HG03045 (cell line): ENCODE measurements at regions not wholly inside any gene's neighbourhood (a gene's known extent, or its start where the extent isn't known, plus 50 kb on each side); places are given as distances from the start of the nearest gene placed in this dataset.
"Not testable (repeated sequence)": the region's sequence is repeated elsewhere in the genome, so short reads cannot be mapped to it uniquely, and the experiment has no call there.

Experiments used
- ATAC-seq: cut with Tn5 transposase; IDR thresholded peaks from one replicate; pipeline ENCODE4 v1.9.1; 2021; ENCODE audit warnings: mild to moderate bottlenecking, moderate library complexity; ENCODE audit not compliant: unreplicated experiment

DNA sequence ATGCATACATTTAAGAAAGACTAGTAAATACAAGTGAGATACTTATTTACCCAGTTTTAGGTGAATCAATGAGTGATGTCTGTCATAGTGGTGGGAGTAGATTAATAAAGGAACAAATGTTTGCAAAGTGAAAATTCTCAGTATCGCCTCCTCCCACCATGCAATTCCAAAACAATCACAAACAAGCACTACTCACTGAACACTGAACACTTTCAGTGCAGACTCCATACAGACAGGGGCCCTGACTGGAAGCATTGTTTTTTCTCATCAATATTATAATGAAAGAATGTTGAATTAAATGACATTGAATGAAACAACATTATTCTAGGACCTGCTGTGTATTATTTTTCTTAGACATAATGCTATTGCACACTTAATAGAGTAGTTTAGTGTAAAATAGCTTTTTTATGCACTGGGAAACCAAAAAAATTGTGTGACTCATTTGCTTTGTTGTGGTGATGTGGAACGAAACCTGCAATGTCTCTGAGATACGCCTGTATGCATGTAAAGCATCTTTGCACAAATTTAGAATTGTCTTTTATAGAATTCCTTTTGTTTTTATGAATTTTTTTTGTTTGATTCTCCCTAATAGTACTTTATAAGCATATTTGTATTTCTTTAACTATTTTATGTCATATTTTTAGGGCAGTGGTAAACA lies 317.5 kb downstream of the UTRN start:
- ATAC-seq = no peak

DNA sequence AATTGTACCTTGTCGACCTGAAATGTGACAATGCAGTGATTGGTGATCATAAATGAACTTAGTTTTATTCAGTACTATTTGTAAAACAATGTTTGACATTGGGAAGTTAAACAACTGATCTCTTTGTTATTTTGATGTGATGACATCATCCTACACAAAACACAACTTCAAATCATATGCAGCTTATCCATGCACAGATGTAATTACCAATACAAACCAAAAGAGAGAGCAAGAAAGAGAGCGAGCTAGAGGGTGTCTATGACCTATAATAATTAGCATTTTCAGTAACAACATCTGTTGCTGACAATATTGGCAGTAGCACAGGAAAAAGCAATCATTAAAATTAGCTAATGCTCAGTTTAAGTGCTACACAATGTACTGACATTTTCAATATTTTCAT lies 320.9 kb downstream of the UTRN start:
- ATAC-seq = no peak

DNA sequence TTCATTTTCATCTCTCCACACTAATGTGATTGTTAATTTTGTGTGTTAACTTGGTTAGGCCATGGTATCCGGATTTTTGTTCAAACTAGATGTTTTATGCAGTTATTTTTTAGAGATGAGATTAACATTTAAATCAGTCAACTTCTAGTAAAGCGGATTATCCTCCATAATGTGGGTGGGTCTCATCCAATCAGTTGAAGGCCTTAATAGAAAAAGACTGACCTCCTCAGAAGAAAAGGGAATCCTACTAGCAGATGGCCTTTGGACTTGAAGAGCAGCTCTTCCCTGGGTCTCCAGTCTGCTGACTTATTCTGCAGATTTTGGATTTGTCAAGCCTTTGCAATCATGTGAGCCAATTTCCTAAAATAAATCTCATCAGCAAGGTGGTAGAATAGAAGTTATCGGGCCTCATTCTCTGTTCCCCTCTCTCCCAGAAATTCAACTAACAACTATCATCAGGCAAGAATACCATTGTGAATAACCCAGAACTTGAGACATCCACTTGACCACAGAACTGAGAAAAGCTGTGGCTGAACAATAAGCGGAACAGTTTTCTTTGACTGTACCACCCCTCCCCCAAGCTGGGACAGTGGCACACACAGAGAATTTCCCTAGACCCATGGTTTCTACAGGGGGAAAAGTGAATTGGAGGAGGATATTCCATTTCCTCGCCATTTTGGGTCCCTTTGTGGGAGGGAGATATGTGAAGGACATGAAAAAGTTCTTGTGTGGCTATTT lies 323.0 kb downstream of the UTRN start:
- no peak for ATAC-seq

DNA sequence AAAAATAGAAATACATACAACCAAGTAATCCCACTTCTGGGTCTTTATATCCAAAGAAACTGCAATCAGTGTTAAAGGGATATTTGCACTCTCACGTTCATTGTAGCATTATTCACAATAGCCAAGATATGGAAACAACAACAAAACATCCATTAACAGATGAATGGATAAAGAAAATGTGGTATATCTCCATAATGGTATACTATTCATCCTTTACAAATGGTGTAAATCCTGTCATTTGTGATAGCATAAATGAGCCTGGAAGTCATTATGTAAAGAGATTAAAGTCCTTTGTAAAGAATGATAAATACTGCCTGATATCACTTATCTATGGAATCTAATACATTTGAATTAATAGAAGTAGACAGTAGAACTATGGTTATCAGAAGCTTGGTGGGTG lies 327.7 kb downstream of the UTRN start:
- ATAC-seq = no peak

DNA sequence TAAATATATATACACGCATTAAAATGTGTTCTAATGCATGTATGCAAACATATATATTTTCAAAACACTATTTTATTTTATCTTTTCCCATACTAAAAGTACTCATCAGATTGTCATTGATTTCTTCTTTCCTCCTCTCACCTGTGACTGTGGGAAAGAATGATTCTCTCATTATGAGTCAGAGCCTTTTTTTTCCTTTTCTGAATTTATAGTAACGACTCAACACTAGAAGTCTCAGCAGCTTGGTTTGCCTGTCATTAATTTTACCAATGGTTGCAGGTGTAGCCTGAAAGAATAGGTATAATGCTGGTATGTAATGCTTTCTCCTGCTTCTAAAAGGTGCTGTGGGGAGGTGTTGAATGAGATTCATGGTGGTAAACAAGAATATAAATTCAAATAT lies 328.7 kb downstream of the UTRN start:
- no peak for ATAC-seq

DNA sequence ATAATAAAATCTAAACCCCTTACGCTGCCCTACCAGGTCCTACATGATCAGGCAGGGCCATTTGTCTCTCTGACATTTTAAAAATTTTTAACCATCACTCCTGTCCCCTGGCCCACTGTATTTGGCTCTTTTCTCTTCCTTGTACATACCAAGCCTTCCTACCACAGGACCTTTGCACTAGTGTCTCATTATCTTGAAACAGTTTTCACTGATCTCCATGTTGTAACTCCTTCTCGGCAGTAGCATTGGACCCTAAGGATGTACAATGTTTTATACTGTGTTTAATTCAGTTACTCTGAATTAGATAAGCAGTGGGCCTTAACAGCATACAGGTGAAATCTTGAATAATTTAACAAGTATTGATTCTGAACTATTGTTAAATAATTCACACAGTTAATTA lies 330.7 kb downstream of the UTRN start:
- no peak for ATAC-seq

DNA sequence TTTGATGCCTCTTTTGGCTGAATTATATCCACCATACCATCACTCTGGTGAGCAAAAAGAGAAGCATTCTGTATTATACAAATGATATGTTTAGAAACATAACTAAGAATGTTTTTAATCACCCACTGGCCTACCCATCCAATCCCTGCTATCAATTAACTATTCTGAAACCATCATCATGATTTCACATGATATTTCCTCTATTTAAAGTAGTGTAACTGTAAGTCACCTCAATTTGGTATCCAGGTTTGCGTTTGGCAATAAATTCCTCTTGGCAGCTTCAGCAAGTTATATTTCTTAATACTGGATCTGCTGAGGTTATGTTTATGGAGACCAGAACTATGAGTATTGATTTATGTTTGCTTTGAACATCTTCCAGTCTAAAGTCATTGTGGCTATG lies 332.1 kb downstream of the UTRN start:
- ATAC-seq = no peak

DNA sequence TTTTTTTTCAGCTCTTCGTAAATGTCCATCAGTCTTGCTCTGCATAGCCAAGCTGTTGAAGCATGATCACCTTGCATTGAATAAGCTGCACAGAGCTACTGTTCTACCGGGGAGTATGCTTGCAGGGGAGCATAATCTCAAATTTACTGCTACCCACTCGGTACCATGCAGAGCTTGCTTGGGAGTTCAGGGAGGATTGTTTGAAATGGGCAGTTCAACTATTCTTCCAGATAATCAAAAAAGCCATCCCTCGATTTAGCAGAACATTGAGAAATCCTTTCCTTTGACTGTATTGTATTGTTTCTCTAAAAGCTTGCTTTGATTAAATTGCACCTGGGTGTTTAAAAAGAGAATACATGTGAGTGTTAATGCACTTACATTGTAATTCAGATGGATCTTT lies 332.6 kb downstream of the UTRN start:
- no peak for ATAC-seq

DNA sequence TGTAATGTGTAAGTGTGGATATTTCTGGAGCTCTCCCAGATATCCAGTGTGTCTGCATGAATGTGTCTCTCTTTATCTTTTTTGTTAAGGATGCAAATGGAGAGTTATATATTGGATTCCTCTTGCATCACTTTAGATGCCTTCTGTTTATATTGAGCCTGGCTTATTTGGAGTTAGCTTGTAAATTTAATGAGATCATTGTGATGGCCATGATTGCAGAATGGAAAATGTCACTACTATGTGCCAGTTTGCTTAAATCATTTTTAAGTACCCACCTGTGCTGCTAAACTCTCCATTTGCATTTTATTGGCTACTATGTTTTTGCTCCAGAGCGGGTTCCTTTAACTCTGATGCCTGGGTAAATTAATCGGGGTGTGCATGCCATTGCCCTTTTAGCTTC lies 334.8 kb downstream of the UTRN start:
- no peak for ATAC-seq

DNA sequence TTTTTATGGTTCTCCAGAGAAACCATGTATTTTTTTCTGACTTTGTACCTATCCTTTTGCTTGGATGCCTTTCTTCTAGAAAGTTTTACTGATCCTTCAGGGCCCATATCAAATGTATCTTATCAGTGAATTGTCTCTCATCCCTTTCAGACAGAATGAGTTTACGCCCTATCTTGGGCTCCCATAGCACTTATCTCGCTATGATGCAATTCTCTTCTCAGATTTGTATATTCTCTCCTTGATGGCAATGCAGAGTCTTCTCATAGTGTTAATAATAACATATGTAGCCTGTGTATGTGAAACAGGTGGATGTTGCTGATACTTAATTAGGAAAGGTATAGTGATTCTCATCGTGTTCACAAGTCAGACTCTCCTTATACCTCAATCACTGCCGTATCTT lies 336.2 kb downstream of the UTRN start:
- no peak for ATAC-seq

DNA sequence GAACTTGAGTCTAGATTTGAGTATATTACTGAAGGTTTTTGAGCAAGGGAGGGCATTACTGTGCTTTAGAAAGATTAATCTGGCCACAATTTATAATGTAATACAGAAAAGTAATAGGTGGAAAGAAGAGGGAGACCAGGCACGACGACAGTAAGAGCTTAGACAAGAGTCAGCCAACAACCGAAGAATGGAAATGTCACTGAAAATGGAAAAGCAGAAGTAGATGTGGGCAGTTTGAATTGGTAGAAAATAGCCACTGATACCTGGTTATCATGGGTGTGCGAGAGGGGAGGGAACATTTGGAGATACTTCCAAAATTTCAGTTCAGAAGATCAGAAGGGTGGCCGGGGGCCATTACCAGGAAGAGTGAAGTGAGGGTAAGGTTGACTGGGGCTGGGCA lies 339.1 kb downstream of the UTRN start:
- no peak for ATAC-seq

DNA sequence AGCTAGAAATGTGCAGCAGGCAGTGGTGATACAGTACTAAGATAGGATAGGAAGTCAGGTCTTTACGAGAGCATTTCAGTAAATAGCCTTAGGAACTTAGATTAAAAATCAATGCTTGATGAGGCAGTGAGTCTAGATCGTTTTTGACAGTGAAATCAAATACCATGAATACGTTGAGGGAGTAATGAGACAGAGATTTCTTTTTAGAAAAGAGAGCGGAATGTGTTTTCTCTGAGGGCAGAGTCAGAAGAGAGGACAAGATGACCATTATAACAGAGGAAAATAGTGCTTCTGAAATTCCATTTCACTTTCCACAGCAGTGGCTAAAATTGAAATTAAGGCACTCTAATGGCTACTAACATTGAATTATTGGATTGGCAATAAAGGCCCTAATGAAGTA lies 339.6 kb downstream of the UTRN start:
- ATAC-seq = no peak

DNA sequence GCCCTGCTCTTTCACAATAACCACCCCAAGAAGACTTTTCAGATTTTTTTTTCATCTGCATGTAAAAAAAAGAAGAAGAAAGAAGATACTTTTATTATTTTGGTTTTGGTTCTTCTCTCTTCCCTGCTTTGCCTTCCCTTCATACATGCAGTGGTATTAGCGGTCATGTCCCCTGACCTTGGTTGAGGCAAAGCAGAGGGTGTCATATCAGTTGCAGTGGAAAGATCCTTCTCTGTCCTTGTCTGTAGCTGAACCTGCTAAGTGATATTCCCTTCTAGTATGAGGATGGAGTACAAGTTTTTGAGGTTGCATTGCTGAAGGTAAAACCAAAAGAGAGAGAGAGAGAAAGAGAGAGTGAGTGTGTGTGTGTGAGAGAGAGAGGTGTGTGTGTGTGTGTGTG lies 345.7 kb downstream of the UTRN start:
- no peak for ATAC-seq

DNA sequence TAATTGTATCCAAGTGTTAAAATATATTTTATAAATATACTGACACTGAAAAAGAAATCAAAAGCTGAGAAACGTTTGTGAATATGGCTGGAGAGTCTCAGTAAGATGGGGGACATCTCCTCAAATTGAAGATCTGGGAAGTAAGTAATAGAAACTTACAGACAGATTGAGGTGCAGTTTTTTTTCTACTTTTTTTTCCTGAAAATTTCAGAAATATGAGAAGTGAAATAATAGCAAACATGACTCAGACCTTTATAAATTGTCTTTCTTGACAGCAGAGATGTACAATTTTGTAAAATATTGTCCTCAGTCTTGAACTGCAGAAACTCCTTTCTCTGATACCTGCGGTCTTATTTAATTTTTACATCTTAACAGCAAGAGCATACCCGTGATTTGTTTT lies 347.1 kb downstream of the UTRN start:
- ATAC-seq = no peak

DNA sequence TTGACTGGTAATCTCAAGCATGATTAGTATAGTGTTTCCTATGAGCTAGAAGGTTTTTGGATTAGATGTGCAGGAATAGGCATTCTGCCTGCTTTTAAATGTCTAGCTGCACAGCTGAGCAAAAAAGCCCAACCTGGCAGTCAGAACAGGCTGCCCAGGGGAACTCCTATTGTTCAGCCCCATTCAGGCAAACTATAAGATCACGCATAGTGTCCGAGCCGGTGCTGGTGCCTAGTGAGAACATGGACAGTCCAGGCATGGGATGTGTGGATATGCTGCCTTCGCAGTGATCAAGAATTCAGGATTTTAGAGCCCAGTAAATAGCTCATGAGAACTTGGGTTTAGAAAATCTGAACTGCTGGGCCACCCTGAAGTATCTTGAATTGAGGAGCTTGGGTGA lies 348.8 kb downstream of the UTRN start:
- ATAC-seq = no peak

DNA sequence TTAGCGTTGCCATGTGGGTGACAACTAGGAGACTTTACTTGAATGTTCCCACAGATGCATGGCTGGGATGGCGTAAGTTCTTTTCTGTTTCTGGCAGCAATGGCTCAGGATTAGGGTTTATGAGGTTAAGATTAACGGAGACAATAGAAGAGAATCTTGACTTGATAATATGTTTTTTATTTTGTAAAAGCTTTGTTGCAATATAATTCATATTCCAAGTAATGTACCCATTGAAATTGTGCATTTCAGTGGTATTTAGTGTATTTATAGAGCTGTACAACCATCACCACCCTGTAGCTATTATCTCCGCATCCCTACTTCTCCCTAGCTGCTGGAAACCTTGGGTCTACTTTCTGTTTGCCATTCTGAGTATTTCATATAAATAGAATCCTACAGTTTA lies 349.2 kb downstream of the UTRN start:
- no peak for ATAC-seq

DNA sequence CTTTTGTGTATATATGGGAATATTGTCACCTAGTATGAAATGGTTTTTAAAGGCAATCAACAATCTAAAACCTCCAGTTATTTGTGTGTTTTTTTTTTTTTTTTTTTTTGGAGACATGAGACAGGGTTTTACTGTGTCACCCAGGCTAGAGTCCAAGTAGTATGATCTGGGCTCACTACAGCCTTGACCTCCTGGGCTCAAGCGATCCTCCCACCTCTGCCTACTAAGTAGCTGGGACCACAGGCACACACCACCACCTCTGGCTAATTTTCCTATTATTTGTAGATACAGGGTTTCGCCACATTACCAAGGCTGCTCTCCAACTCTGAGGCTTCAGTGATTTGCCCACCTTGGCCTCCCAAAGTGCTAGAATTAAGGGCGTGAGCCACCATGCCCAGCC lies 349.9 kb downstream of the UTRN start:
- no peak for ATAC-seq

DNA sequence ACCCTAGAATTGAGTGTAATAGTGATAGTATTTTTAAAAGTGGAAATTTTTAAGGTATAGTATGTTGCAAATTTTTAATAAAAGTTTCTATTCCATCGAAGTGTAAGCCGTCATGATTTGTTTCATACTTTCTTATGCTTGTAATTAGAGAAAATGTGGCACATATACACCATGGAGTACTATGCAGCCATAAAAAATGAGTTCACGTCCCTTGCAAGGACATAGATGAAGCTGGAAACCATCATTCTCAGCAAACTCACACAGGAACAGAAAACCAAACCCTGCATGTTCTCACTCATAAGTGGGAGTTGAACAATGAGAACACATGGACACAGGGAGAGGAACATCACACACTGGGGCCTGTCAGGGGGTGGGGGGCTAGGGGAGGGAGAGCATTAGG lies 350.9 kb downstream of the UTRN start:
- ATAC-seq = not testable (repeated sequence)

DNA sequence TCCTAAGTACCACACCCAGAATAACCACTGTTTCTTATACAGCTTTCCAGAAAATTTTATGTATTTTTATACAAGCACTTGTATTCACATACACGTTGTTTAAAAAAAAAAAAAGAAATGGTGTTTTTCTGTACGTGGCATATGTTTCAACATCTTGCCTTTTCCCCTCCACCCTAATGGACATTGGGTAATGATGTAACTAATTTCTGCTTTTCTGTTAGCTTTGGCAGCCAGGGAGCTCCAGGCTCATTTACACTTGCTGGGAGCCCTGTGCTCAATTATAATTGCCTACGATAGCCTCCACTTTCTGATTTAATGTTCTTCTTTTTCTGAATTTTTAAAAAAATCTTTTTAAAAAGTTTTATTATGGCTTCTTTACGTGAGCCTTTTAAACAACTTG lies 352.4 kb downstream of the UTRN start:
- no peak for ATAC-seq

DNA sequence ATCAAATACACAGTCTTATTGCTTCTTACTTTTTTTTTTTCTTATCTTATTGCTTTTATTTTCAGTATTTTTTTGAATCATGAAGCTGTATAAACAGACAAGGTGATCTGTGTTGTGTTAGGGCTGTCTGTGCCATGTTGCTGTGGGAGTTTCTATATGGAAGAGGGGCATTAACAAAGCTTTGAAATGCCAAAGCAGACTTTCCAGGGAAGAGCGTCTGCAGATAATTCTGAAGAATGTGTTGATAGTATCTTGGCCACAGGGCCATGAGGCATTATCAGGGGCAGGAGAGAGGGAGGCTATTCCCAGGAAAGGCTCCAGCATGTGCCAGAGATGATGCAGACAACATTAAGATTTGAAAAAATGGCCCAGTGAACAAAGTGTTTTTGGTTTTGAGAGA lies 354.5 kb downstream of the UTRN start:
- ATAC-seq = no peak

DNA sequence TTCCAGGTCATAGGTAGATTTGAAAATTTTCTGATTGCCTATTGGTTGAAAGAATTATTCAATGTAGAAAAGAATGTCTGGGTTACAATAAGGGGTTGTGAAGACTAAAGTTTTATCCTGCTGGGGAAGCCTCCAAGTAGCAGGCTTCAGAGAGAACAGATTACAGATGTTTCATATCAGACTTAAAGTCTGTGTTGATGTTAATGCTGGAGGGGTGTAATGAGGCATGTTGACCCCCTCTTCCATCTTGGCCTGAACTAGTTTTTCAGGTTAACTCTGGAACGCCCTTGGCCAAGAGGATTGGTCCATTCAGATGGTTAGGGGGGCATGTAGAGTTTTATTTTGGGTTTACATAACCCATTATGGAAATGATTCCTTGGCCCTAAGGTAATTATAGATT lies 356.2 kb downstream of the UTRN start:
- ATAC-seq = no peak

DNA sequence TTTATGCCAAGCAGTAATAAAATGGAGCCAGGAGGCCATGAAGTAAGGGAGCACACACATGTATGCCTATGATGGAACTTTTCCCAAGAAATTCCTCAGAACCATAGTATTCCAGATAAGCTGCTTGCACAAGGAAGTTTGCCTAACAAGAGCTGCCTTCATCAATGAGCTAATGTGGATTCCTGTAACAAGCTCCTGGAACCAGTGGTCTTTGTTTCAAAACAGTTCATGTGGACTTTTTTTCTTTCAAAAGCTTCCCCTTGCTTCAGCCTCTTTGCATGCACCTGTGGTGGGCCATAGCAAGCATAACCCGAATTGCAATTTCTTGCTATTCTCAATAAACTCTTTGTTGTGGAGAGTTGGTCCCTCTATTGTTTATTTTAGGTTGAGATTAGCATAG lies 359.6 kb downstream of the UTRN start:
- ATAC-seq = no peak
